ENCODE measurements at regions not wholly inside any gene's neighbourhood (a gene's known extent, or its start where the extent isn't known, plus 50 kb on each side); places are given as distances from the start of the nearest gene placed in this dataset.

- TF ChIP-seq CTCF (IDR thresholded peaks at IDR 0.05; ENCODE audit: low read depth, low read length): no peak
- DNase-seq (ENCODE audit: extremely low read depth, low read depth): no peak
These were observed 275.2 kb upstream of the PCDH9 start for GRCh38 chr13:67505376-67505775.

GRCh38 chr13:67498948-67499347 lies 268.8 kb upstream of the PCDH9 start:
- TF ChIP-seq CTCF (IDR thresholded peaks at IDR 0.05; ENCODE audit: low read depth, low read length): no peak
- no peak for DNase-seq (ENCODE audit: extremely low read depth, low read depth)

GRCh38 chr13:67493835-67494234 lies 263.7 kb upstream of the PCDH9 start:
- TF ChIP-seq CTCF (IDR thresholded peaks at IDR 0.05; ENCODE audit: low read depth, low read length): no peak
- no peak for DNase-seq (ENCODE audit: extremely low read depth, low read depth)

- DNase-seq (ENCODE audit: extremely low read depth, low read depth): no peak
- no peak for TF ChIP-seq CTCF (IDR thresholded peaks at IDR 0.05; ENCODE audit: low read depth, low read length)
These were observed 258.9 kb upstream of the PCDH9 start for GRCh38 chr13:67489016-67489415.

GRCh38 chr13:67481445-67481844 lies 251.3 kb upstream of the PCDH9 start:
- TF ChIP-seq CTCF (IDR thresholded peaks at IDR 0.05; ENCODE audit: low read depth, low read length): no peak
- no peak for DNase-seq (ENCODE audit: extremely low read depth, low read depth)

GRCh38 chr13:67474115-67474514 lies 244.0 kb upstream of the PCDH9 start:
- no peak for DNase-seq (ENCODE audit: extremely low read depth, low read depth)
- no peak for TF ChIP-seq CTCF (IDR thresholded peaks at IDR 0.05; ENCODE audit: low read depth, low read length)

GRCh38 chr13:67469623-67470022 lies 239.5 kb upstream of the PCDH9 start:
- DNase-seq (ENCODE audit: extremely low read depth, low read depth): no peak
- TF ChIP-seq CTCF (IDR thresholded peaks at IDR 0.05; ENCODE audit: low read depth, low read length): no peak
